ENCODE measurements at regions not wholly inside any gene's neighbourhood (a gene's known extent, or its start where the extent isn't known, plus 50 kb on each side); places are given as distances from the start of the nearest gene placed in this dataset.
"Not testable (repeated sequence)": the region's sequence is repeated elsewhere in the genome, so short reads cannot be mapped to it uniquely, and the experiment has no call there.

DNA sequence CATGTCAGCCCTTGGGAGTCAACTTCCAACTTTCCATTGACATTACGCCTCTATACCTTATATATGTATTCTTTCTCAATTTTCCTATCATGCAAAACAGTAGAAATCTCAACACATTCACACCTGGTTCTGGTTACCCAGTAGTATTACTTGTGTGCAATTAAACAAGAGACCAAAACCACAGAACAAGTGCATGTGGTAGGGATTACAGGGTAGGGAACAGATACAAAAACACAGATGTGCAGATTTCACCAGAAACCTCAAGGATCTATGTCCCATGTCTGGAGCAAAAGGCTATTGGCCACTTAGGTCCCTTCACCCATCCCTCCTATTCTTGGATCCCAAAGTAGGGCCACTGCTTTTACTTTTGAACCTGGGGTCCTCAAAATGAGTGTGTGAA, 143.6 kb upstream of the ZCCHC13 start:
- Mint-ChIP-seq H3K36me3 (ENCODE audit: low read depth) (no peaks in the 10 kb centered on the region), H3K9me3 (peaks cover 10% of the 10 kb centered on the region), H3K27me3 (ENCODE audit: low read depth) (no peaks in the 10 kb centered on the region), H3K4me3 (no peak overlapping the region), H3K4me1 (ENCODE audit: low read depth) (no peaks in the 10 kb centered on the region), H3K27ac (no peak overlapping the region)

DNA sequence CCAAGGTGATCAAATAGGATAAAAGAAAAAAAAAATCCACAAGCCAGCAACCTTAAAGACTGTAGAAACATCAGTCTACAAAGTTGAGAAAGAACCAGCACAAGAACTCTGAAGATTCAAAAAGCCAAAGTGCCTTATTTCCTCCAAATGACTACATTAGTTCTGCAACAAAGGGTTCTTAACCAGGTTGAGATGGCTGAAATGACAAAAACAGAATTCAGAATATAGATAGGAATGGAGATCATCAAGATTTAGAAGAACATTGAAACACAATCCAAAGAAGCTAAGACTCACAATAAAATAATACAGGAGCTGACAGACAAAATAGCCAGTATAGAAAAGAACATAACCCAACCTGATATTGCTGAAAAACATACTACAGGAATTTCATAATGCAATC, 156.5 kb upstream of the ZCCHC13 start:
- no peak overlapping the region for H3K27ac Mint-ChIP-seq
- no peak overlapping the region for H3K4me3 Mint-ChIP-seq
- H3K4me1 Mint-ChIP-seq (ENCODE audit: low read depth) = no peaks in the 10 kb centered on the region
- H3K9me3 Mint-ChIP-seq = no peaks in the 10 kb centered on the region
- H3K27me3 Mint-ChIP-seq (ENCODE audit: low read depth) = no peaks in the 10 kb centered on the region
- peaks cover 2% of the 10 kb centered on the region for H3K36me3 Mint-ChIP-seq (ENCODE audit: low read depth)

DNA sequence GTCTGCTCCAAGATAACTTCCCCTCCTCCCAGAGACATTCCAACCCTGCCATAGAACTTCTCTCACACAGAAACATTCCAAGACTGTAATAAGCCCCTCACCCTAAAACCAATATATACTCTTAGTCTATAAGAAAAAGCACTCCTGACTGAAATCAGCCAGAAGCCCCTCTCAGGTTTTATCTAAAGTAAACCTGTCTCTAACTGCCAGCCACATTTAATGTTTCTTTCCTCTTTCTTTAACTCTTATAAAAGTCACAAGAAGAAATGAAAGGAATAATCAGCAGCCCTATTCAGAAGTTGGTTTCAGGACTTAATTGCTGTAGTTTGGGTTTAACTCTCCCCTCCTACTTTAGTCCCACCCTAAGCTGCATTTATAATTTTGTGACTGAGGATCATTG, 165.0 kb upstream of the ZCCHC13 start:
- no peaks in the 10 kb centered on the region for H3K4me1 Mint-ChIP-seq (ENCODE audit: low read depth)
- H3K27ac Mint-ChIP-seq = no peak overlapping the region
- H3K27me3 Mint-ChIP-seq (ENCODE audit: low read depth) = no peaks in the 10 kb centered on the region
- H3K9me3 Mint-ChIP-seq = no peaks in the 10 kb centered on the region
- no peak overlapping the region for H3K4me3 Mint-ChIP-seq
- no peaks in the 10 kb centered on the region for H3K36me3 Mint-ChIP-seq (ENCODE audit: low read depth)

DNA sequence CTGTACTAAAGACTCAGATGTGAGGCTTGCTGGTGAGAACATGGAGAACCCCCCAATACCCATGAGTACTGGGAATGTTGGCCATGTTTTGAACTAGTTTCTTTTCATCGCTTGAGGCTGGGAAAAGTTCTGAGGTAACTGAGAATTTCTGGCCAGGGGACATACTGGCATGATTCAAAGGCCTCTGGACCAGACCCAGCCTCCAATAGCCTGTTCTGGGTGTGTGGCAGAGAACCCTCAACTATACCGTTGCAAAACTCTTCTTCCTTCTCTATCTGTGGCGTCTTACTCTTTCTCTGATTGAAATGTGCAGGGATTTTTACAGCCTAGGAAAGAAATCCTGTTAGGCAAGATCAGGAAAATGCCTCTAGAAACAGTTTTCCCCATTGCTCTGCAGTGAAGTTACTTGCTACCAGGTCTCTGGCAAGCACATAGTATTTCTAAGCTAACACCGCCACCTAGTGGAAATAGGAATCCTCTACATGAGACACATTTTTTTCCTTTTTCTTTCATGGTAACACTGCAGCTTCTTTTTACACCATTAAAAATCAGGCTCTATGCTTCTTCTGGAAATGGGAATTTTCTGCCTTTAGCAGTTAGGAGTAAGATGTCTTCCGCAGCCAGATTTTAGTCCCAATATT, 170.7 kb upstream of the ZCCHC13 start:
- Mint-ChIP-seq H3K9me3 (no peaks in the 10 kb centered on the region), H3K36me3 (ENCODE audit: low read depth) (no peaks in the 10 kb centered on the region), H3K4me3 (no peak overlapping the region), H3K4me1 (ENCODE audit: low read depth) (peaks cover 1% of the 10 kb centered on the region), H3K27ac (no peak overlapping the region), H3K27me3 (ENCODE audit: low read depth) (no peaks in the 10 kb centered on the region)

DNA sequence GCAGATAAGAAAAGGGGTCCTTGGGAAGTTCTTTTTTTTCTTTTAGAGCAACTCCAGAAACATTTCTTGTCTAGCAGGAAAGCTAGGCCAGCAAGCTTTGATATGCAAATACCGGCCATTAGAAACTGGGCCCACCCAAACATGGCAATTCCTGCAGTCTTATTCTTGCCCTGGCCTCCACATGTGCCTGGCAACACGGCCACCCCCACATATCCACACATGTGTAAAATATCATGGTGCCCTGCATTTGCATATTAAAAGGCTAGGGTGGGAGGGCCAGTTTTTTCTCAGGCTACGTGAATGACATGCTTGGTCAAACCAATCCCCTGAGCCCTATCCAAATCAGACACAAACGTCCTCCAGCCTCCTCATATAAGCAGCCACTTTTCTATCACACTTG, 171.7 kb upstream of the ZCCHC13 start:
- no peaks in the 10 kb centered on the region for H3K36me3 Mint-ChIP-seq (ENCODE audit: low read depth)
- no peaks in the 10 kb centered on the region for H3K9me3 Mint-ChIP-seq
- H3K4me1 Mint-ChIP-seq (ENCODE audit: low read depth) = peaks cover 1% of the 10 kb centered on the region
- no peak overlapping the region for H3K27ac Mint-ChIP-seq
- H3K27me3 Mint-ChIP-seq (ENCODE audit: low read depth) = no peaks in the 10 kb centered on the region
- no peak overlapping the region for H3K4me3 Mint-ChIP-seq

DNA sequence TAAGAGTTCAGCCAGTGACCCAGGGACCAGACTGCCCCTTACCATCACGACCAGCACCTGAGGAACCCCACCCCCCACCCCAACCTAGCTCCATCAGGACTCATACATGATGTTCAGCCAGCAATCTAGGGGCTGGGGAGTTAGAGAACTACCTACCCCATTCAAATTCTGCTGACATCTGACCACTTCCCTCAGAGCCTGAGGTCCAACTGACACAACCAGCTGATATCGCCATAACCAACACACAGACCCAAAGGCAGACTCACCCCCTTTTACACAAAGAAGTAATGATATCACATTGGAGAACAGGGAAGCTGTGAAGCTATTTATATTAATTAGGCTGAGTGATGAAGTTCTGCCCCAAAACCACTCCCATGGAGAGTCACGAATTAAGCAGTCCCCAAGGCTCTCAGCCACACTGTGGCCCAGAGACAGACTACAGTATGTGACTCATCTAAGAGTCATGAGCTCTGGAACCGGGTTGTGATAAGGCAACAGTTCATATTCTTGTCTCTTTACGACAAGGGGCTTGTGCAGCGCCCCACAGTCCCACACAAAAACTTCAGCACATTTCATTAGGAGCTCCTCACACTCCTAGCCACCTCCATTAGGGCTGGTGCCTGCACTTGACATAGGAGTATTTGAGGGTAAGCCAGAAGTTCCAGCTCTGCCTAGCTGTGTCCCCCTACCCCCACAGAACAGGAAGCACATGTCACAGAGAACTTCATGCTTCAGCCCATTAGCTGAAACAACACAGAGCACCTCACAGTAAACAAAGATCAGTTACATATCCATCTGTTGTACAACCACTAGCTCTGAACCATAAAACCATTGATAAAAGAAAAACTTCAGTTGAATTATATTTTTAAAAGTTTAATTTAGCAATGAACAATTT, 184.7 kb upstream of the ZCCHC13 start:
- H3K4me3 Mint-ChIP-seq = no peak overlapping the region

DNA sequence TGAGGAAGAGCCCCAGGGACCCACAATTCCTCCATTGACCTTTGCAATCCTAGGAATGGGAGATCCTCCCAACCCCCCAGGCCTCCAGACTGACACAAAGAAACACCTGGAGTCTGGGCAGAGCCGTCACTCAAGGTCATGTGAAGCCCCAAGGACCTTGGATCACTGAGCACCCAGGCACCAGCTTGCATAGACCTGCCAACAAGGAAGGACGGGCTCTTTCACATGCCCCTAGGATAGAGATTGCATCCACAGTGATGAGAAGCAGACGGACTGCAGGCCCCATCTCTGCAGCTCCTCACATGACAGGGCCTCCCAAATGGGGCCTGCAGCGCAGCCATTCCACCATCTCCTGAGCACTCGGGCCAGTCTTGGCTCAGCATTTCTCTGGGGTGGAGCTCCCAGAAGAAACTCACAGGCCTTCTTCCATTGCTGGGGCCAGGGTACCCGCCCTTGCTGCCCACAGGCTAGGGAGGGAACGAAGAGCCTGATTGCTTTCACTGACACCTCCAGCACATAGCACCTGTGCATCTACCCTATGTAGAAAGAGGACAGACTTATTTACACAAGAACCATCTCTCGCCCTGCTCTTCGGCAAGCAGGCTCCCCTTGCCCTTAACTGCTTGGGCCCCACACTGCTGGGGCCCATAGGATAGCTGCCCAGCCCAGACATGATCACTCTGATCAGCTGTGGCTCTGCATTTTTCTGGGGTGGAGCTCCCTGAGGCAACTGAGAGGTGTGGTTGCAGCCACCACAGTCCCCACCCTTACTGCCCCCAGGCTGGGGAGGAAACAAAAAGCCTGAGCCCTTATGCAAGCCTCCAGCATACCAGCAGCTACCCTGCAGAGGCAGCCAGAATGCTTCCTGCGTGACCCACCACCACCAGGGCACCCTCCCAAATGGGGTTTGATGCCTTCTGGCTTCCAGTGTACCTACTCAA, 185.7 kb upstream of the ZCCHC13 start:
- no peaks in the 10 kb centered on the region for H3K9me3 Mint-ChIP-seq
- H3K36me3 Mint-ChIP-seq (ENCODE audit: low read depth) = no peaks in the 10 kb centered on the region
- no peak overlapping the region for H3K4me3 Mint-ChIP-seq
- no peak overlapping the region for H3K27ac Mint-ChIP-seq
- H3K27me3 Mint-ChIP-seq (ENCODE audit: low read depth) = no peaks in the 10 kb centered on the region
- H3K4me1 Mint-ChIP-seq (ENCODE audit: low read depth) = no peaks in the 10 kb centered on the region

More for the DNA sequence above, 184.7 kb upstream of the ZCCHC13 start:
- Mint-ChIP-seq H3K27ac (no peak overlapping the region), H3K4me1 (ENCODE audit: low read depth) (no peaks in the 10 kb centered on the region), H3K27me3 (ENCODE audit: low read depth) (no peaks in the 10 kb centered on the region), H3K36me3 (ENCODE audit: low read depth) (no peaks in the 10 kb centered on the region), H3K9me3 (no peaks in the 10 kb centered on the region)

DNA sequence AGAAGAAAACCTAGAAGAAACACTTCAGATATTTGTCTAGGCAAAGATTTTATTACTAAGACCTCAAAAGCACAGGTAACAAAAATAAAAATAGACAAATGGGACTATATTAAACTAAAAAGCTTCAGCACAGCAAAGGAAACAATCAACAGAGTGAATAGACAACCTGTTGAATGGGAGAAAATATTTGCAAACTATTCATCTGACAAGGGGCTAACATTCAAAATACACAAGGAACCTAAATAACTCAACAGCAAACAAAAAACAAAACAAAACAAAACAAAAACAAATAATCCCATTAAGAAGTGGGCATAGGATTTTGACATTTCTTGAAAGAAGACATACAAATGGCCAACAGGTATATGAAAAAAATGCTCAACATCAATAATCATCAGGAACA, 192.7 kb upstream of the ZCCHC13 start:
- Mint-ChIP-seq H3K27me3 (ENCODE audit: low read depth) (no peaks in the 10 kb centered on the region), H3K4me1 (ENCODE audit: low read depth) (no peaks in the 10 kb centered on the region), H3K27ac (no peak overlapping the region), H3K4me3 (no peak overlapping the region), H3K36me3 (ENCODE audit: low read depth) (no peaks in the 10 kb centered on the region), H3K9me3 (no peaks in the 10 kb centered on the region)

DNA sequence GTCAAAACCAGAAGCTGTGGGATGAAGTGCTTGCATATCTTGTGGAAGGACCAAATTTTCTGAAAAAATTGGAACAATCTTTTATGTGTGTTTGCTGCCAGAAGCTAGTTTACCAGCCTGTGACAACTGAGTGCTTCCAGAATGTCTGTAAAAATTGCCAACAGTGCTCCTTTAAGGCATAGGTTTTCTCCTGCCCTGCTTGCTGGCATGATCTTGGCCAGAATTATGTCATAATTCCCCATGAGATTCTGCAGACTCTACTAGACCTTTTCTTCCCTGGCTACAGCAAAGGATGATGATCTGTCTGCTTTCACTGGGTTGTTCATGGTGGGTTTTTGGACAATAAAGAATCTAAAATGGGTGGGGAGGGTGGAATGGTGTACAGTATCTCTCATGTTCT, 196.3 kb upstream of the ZCCHC13 start:
- Mint-ChIP-seq H3K27me3 (ENCODE audit: low read depth) (no peaks in the 10 kb centered on the region), H3K9me3 (no peaks in the 10 kb centered on the region), H3K4me3 (no peak overlapping the region), H3K4me1 (ENCODE audit: low read depth) (no peaks in the 10 kb centered on the region), H3K27ac (no peak overlapping the region), H3K36me3 (ENCODE audit: low read depth) (no peaks in the 10 kb centered on the region)

DNA sequence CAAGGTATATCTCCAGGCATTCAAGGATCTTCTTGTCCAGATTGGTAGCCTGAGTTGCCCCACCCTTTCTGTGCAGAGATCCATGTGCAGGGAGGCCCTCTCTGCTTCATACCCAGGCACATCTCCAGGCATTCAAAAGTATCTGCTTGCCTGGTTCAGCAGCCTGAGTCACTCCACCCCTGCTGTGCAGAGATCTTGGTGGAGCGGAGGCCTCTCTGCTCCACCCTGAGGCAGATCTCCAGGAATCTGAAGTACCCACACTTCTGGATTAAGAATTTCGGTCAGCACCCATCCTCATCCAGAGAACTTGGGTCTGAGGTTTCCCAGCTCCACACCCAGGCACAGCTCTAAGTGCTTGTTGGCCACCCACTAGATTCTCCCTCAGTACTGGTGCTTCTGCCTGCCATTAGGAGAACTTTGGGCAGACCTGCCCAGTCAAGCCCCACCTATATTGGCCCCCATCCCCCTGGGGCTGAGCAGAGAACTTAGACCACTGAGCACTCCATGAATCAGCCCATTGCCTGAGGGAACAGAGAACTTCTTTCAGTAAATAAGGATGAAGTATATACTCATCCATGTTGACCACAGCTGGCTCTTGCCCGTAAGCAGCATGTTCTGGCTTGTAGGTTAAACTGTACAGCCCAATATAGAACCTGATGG, 199.5 kb upstream of the ZCCHC13 start:
- no peaks in the 10 kb centered on the region for H3K4me1 Mint-ChIP-seq (ENCODE audit: low read depth)

DNA sequence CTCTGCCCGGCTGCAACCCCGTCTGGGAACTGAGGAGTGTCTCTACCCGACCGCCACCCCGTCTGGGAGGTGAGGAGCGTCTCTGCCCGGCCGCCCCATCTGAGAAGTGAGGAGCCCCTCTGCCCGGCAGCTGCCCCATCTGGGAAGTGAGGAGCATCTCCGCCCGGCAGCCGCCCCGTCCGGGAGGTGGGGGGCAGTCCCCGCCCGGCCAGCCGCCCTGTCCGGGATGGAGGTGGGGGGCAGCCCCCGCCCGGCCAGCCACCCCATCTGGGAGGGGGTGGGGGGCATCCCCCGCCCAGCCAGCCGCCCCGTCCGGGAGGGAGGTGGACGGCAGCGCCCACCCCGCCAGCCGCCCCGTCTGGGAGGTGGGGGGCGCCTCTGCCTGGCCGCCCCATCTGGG, 205.6 kb upstream of the ZCCHC13 start:
- H3K27ac Mint-ChIP-seq; H3K4me1 Mint-ChIP-seq (ENCODE audit: low read depth); H3K4me3 Mint-ChIP-seq; H3K9me3 Mint-ChIP-seq; H3K36me3 Mint-ChIP-seq (ENCODE audit: low read depth); H3K27me3 Mint-ChIP-seq (ENCODE audit: low read depth): not testable (repeated sequence)

More for the DNA sequence above, 199.5 kb upstream of the ZCCHC13 start:
- no peak overlapping the region for H3K27ac Mint-ChIP-seq
- no peaks in the 10 kb centered on the region for H3K27me3 Mint-ChIP-seq (ENCODE audit: low read depth)
- H3K9me3 Mint-ChIP-seq = no peaks in the 10 kb centered on the region
- no peaks in the 10 kb centered on the region for H3K36me3 Mint-ChIP-seq (ENCODE audit: low read depth)
- no peak overlapping the region for H3K4me3 Mint-ChIP-seq

DNA sequence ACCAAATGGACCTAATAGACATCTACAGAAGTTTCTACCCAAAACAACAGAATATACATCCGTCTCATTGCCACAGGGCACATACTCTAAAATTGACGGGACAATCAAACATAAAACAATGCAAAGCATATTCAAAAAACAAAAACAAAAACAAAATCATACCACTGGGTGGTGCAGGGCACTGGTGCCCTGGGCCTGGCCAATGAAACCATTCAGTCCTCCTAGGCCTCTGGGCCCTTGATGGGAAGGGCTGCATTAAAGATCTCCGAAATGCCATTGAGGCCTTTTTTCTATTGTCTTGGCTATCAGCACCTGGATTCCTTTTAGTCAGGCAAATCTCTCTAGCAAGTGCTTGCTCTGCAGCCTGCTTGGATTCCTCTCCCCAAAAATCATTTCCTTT, 213.9 kb upstream of the ZCCHC13 start:
- H3K27me3 Mint-ChIP-seq (ENCODE audit: low read depth) = no peaks in the 10 kb centered on the region
- H3K4me3 Mint-ChIP-seq = no peak overlapping the region
- no peaks in the 10 kb centered on the region for H3K4me1 Mint-ChIP-seq (ENCODE audit: low read depth)
- no peak overlapping the region for H3K27ac Mint-ChIP-seq
- H3K9me3 Mint-ChIP-seq = peaks cover 11% of the 10 kb centered on the region
- H3K36me3 Mint-ChIP-seq (ENCODE audit: low read depth) = no peaks in the 10 kb centered on the region

DNA sequence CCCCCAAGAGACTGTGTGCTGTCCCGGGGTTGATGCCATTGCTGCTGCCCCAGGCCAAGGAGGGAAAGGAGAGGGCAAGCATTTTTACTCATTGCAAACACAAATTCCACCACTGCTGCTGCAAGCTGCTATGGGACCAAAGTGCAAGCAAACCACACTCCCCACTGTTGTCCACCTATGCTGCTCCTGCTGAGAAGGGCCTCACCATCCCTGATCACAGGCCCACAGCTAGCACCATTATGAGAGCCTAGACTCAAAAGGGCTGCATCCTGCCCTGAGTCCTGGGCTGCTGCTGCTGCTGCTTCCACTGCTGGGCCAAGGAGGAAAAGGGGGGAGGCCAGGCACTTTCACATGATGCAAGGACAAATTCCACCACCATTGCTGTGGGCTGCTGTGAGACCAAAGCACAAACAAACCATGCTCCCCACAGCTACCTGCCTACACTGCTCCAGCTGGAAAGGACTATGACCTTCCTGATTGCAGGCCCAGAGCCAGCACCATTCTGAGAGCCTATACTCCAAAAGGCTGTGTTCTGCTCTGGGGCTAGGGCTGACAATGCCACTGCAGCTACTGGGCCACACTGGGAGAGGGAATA, 218.2 kb upstream of the ZCCHC13 start:
- Mint-ChIP-seq H3K9me3 (peaks cover 10% of the 10 kb centered on the region), H3K4me1 (ENCODE audit: low read depth) (no peaks in the 10 kb centered on the region), H3K4me3 (no peak overlapping the region), H3K36me3 (ENCODE audit: low read depth) (no peaks in the 10 kb centered on the region), H3K27ac (no peak overlapping the region), H3K27me3 (ENCODE audit: low read depth) (no peaks in the 10 kb centered on the region)

DNA sequence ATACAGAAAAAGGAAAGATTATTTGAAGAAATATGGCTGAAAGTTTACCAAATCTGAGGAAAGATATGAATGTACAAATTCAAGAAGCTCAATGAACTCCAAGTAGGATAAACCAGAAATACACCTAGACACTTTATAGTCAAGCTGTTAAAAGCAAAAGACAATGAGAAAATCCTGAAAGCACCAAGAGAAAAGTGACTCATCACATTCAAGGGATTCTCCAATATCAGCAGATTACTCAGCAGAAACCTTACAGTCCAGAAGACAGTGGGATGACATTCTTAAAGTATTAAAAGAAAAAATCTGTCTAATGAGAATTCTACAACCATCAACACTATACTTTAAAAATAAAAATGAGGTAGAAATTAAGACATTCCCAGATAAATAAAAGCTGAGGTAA, 223.8 kb upstream of the ZCCHC13 start:
- no peaks in the 10 kb centered on the region for H3K4me1 Mint-ChIP-seq (ENCODE audit: low read depth)
- peaks cover 27% of the 10 kb centered on the region for H3K9me3 Mint-ChIP-seq
- peaks cover 2% of the 10 kb centered on the region for H3K36me3 Mint-ChIP-seq (ENCODE audit: low read depth)
- H3K4me3 Mint-ChIP-seq = no peak overlapping the region
- no peak overlapping the region for H3K27ac Mint-ChIP-seq
- no peaks in the 10 kb centered on the region for H3K27me3 Mint-ChIP-seq (ENCODE audit: low read depth)

Measured in T-helper 1 cell treated with Interleukin-12 subunit alpha and Interleukin-12 subunit beta and Interleukin-4 antibody, amounts not matched to agents 30 μg/mL and 1 μg/mL, for 36 hours (primary cell).